ENCODE measurements at regions not wholly inside any gene's neighbourhood (a gene's known extent, or its start where the extent isn't known, plus 50 kb on each side); places are given as distances from the start of the nearest gene placed in this dataset.

DNA sequence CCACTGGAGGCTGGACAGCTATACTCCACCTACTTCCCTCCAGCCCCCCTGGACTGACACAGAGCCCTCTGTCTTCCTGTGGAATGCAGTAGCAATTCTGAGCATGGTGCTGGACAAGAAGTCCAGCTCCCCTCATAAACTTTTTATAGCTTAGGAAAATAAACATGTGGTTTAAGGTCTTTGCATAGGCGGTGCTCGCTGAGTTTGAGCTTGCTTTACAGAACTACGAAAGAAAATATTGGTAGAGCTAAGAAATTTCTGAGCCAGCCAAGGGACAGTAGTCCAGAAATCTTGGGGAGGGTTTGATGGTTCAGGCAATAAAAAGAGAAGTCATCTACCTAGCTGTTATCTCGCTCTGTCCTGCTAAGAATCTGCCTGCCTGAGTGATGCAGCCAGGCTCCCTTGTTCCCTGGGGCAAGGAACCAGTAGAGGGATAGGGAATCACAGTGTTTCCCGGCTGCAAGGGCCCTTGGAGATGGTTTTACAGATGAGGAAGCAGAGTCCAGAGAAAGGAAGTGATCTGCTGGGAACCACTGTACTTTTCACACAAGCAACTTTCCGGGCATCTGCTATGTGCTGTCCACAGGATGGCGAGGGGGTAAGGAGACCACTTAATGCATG is 343.4 kb downstream of the CDC5L start:
- H3K36me3 Mint-ChIP-seq (ENCODE audit: insufficient read depth, unreplicated experiment): no peaks in the 10 kb centered on the region
- TF ChIP-seq, protein P1, sequence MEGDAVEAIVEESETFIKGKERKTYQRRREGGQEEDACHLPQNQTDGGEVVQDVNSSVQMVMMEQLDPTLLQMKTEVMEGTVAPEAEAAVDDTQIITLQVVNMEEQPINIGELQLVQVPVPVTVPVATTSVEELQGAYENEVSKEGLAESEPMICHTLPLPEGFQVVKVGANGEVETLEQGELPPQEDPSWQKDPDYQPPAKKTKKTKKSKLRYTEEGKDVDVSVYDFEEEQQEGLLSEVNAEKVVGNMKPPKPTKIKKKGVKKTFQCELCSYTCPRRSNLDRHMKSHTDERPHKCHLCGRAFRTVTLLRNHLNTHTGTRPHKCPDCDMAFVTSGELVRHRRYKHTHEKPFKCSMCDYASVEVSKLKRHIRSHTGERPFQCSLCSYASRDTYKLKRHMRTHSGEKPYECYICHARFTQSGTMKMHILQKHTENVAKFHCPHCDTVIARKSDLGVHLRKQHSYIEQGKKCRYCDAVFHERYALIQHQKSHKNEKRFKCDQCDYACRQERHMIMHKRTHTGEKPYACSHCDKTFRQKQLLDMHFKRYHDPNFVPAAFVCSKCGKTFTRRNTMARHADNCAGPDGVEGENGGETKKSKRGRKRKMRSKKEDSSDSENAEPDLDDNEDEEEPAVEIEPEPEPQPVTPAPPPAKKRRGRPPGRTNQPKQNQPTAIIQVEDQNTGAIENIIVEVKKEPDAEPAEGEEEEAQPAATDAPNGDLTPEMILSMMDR (IDR thresholded peaks at IDR 0.05; ENCODE audit: insufficient read depth in 1 of 2, low read depth in 1 of 2, low read length in 1 of 2, severe bottlenecking in 1 of 2, unreplicated experiment in 1 of 2): no peak
- CTCF ChIA-PET: interaction anchor here (0.6 kb wide), 1 partner anchor 1199 kb away, joined by 3 read pairs; no protein-coding TSS in a partner anchor
- no peaks in the 10 kb centered on the region for H3K9me3 ChIP-seq
- peak in 1 of 2 experiments; percentile 8 for DNase-seq
- no peaks in the 10 kb centered on the region for H3K4me1 ChIP-seq
- no peak overlapping the region for H3K27ac Mint-ChIP-seq (ENCODE audit: unreplicated experiment)
- H3K9me3 Mint-ChIP-seq (ENCODE audit: unreplicated experiment): no peaks in the 10 kb centered on the region
- H3K4me3 ChIP-seq (ENCODE audit: low read depth, low read length): no peak overlapping the region
- no TSS peak for BruUV-seq (replicated peaks)
- intact Hi-C loops (cut with micrococcal nuclease; ENCODE audit: unreplicated experiment): no loop called here
- H3K4me3 Mint-ChIP-seq (ENCODE audit: unreplicated experiment): no peak overlapping the region
- no peaks in the 10 kb centered on the region for H3K4me1 Mint-ChIP-seq (ENCODE audit: low read depth, unreplicated experiment)
- peaks cover 5% of the 10 kb centered on the region for H3K27me3 Mint-ChIP-seq (ENCODE audit: insufficient read depth, unreplicated experiment)
- no peaks in the 10 kb centered on the region for H3K27me3 ChIP-seq (replicated peaks; ENCODE audit: control insufficient read depth, insufficient read depth, low read length)
- no peaks in the 10 kb centered on the region for H3K36me3 ChIP-seq (ENCODE audit: control insufficient read depth, insufficient read depth, low read length)
- POLR2A ChIA-PET: no interaction called here

DNA sequence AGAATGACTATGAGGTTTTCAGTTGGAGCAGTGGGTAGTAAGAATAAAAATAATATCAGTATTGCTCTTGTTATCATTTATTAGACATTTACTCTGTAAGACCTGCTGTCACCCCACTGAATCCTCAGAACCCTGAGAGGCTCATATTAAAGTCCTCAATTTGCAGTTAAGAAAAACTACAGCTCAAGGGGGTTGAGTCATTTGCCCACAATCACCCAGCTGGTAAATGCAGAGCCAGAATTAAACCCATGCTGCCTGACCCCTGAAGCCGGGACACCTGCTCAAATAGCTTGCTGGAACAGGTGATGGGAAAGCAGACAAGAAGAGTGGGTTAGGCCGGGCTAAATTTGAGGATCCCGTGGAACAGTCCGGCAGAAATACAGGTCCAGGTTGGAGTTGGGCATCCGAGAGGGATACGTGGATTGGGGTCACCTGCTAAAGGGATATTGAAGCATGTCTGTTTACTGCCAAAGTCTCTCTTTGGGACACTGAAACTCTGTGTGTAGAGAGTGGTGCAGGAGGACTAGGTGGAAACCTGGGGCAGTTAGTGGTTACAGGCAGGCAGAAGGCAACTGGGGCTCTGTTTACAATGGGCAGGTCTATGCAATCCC is 344.1 kb downstream of the CDC5L start:
- Mint-ChIP-seq H3K36me3 (ENCODE audit: insufficient read depth, unreplicated experiment) (no peaks in the 10 kb centered on the region), H3K9me3 (ENCODE audit: unreplicated experiment) (no peaks in the 10 kb centered on the region), H3K4me1 (ENCODE audit: low read depth, unreplicated experiment) (no peaks in the 10 kb centered on the region), H3K27ac (ENCODE audit: unreplicated experiment) (no peak overlapping the region), H3K27me3 (ENCODE audit: insufficient read depth, unreplicated experiment) (no peaks in the 10 kb centered on the region), H3K4me3 (ENCODE audit: unreplicated experiment) (no peak overlapping the region)
- CTCF ChIA-PET: interaction anchor here (0.6 kb wide), 1 partner anchor 1199 kb away, joined by 3 read pairs; no protein-coding TSS in a partner anchor
- intact Hi-C loops (cut with micrococcal nuclease; ENCODE audit: unreplicated experiment): no loop called here
- POLR2A ChIA-PET: no interaction called here
- TF ChIP-seq, protein P1 (IDR thresholded peaks at IDR 0.05; ENCODE audit: insufficient read depth in 1 of 2, low read depth in 1 of 2, low read length in 1 of 2, severe bottlenecking in 1 of 2, unreplicated experiment in 1 of 2): no peak
- no peaks in the 10 kb centered on the region for H3K9me3 ChIP-seq
- H3K36me3 ChIP-seq (ENCODE audit: control insufficient read depth, insufficient read depth, low read length): no peaks in the 10 kb centered on the region
- no TSS peak for BruUV-seq (replicated peaks)
- H3K27me3 ChIP-seq (replicated peaks; ENCODE audit: control insufficient read depth, insufficient read depth, low read length): no peaks in the 10 kb centered on the region
- H3K4me1 ChIP-seq: no peaks in the 10 kb centered on the region
- DNase-seq: no peak
- no peak overlapping the region for H3K4me3 ChIP-seq (ENCODE audit: low read depth, low read length)

DNA sequence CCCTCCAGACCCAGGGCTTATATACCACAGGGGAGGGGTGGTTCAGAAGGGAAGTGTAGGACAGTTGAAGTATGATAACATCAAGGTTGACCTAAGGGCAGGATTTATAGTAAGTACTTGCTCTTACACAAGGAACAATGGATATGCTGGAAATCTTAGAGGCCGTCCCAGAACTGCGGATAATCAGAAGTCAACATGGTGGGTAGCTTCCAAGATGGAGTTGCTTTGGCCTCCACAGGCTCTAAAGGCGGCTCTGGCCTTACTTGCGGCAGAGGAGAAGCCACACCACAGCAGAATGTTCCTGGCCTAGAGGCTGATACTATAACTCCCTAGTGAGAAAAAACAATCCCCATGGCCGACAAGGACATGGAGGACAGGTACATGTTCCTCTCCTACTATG is 344.7 kb downstream of the CDC5L start:
- TF ChIP-seq, protein P1 (IDR thresholded peaks at IDR 0.05; ENCODE audit: insufficient read depth in 1 of 2, low read depth in 1 of 2, low read length in 1 of 2, severe bottlenecking in 1 of 2, unreplicated experiment in 1 of 2): no peak
- no peak overlapping the region for H3K27ac Mint-ChIP-seq (ENCODE audit: unreplicated experiment)
- Histone ChIP-seq H3K4me1 (no peaks in the 10 kb centered on the region), H3K4me3 (ENCODE audit: low read depth, low read length) (no peak overlapping the region), H3K27me3 (replicated peaks; ENCODE audit: control insufficient read depth, insufficient read depth, low read length) (no peaks in the 10 kb centered on the region), H3K36me3 (ENCODE audit: control insufficient read depth, insufficient read depth, low read length) (no peaks in the 10 kb centered on the region), H3K9me3 (no peaks in the 10 kb centered on the region)
- no peak overlapping the region for H3K4me3 Mint-ChIP-seq (ENCODE audit: unreplicated experiment)
- ChIA-PET CTCF (no interaction called here), POLR2A (no interaction called here)
- no peaks in the 10 kb centered on the region for H3K27me3 Mint-ChIP-seq (ENCODE audit: insufficient read depth, unreplicated experiment)
- no TSS peak for BruUV-seq (replicated peaks)
- DNase-seq: no peak
- H3K4me1 Mint-ChIP-seq (ENCODE audit: low read depth, unreplicated experiment): no peaks in the 10 kb centered on the region
- H3K9me3 Mint-ChIP-seq (ENCODE audit: unreplicated experiment): no peaks in the 10 kb centered on the region
- no peaks in the 10 kb centered on the region for H3K36me3 Mint-ChIP-seq (ENCODE audit: insufficient read depth, unreplicated experiment)
- intact Hi-C loops (cut with micrococcal nuclease; ENCODE audit: unreplicated experiment): no loop called here
